ENCODE measurements at regions not wholly inside any gene's neighbourhood (a gene's known extent, or its start where the extent isn't known, plus 50 kb on each side); places are given as distances from the start of the nearest gene placed in this dataset.
"Not testable (repeated sequence)": the region's sequence is repeated elsewhere in the genome, so short reads cannot be mapped to it uniquely, and the experiment has no call there.

- no peak for DNase-seq (ENCODE audit: insufficient read length, low spot score)
- no peak for FAIRE-seq
- no peak for TF ChIP-seq CTCF (IDR thresholded peaks at IDR 0.05; ENCODE audit: insufficient read depth, missing control alignments)
Measured at GRCh38 chr15:19992428-19992827, 549.2 kb downstream of the GOLGA6L6 start.

- DNase-seq (ENCODE audit: insufficient read length, low spot score) = no peak
- FAIRE-seq = no peak
- no peak for TF ChIP-seq CTCF (IDR thresholded peaks at IDR 0.05; ENCODE audit: insufficient read depth, missing control alignments)
Measured at GRCh38 chr15:19988094-19988660, 553.4 kb downstream of the GOLGA6L6 start.

GRCh38 chr15:19987389-19988048 lies 554.1 kb downstream of the GOLGA6L6 start:
- DNase-seq (ENCODE audit: insufficient read length, low spot score) (no peak), FAIRE-seq (no peak)
- TF ChIP-seq CTCF (IDR thresholded peaks at IDR 0.05; ENCODE audit: insufficient read depth, missing control alignments) = no peak

GRCh38 chr15:19984101-19984500 lies 557.5 kb downstream of the GOLGA6L6 start:
- DNase-seq (ENCODE audit: insufficient read length, low spot score) (no peak), FAIRE-seq (no peak)
- TF ChIP-seq CTCF (IDR thresholded peaks at IDR 0.05; ENCODE audit: insufficient read depth, missing control alignments) = no peak

GRCh38 chr15:19974998-19975397 lies 566.6 kb downstream of the GOLGA6L6 start:
- DNase-seq (ENCODE audit: insufficient read length, low spot score) = no peak
- FAIRE-seq = no peak
- no peak for TF ChIP-seq CTCF (IDR thresholded peaks at IDR 0.05; ENCODE audit: insufficient read depth, missing control alignments)

GRCh38 chr15:19973718-19974117 lies 567.9 kb downstream of the GOLGA6L6 start:
- FAIRE-seq (no peak), DNase-seq (ENCODE audit: insufficient read length, low spot score) (no peak)
- no peak for TF ChIP-seq CTCF (IDR thresholded peaks at IDR 0.05; ENCODE audit: insufficient read depth, missing control alignments)

- DNase-seq (ENCODE audit: insufficient read length, low spot score); FAIRE-seq: not testable (repeated sequence)
Measured at GRCh38 chr15:19972582-19972981, 569.0 kb downstream of the GOLGA6L6 start.

- not testable (repeated sequence) for FAIRE-seq; DNase-seq (ENCODE audit: insufficient read length, low spot score)
Measured at GRCh38 chr15:19965574-19965973, 576.0 kb downstream of the GOLGA6L6 start.

GRCh38 chr15:19964480-19964879 lies 577.1 kb downstream of the GOLGA6L6 start:
- DNase-seq (ENCODE audit: insufficient read length, low spot score); FAIRE-seq: not testable (repeated sequence)
